Coronary artery (tissue), 2 donors: ENCODE measurements at regions not wholly inside any gene's neighbourhood (a gene's known extent, or its start where the extent isn't known, plus 50 kb on each side); places are given as distances from the start of the nearest gene placed in this dataset.

Experiments used
- DNase-seq: peaks from one replicate; pipeline ENCODE4 v3.0.0-alpha.2; 2017; ENCODE audit warnings: low spot score
- H3K27ac ChIP-seq, 2 donors: fragments of 200-600 bp; sonication (generic); one replicate each; pipeline ENCODE4 v1.5.1; 2016 to 2019
- H3K4me3 ChIP-seq: fragments of 200-600 bp; sonication (generic); 2 replicates; pipeline ENCODE4 v1.5.1; 2016; ENCODE audit warnings: mild to moderate bottlenecking, moderate library complexity
- CTCF ChIP-seq: fragments of 200-600 bp; sonication (generic); IDR thresholded peaks from one replicate; pipeline ENCODE4 v1.5.1; 2019; ENCODE audit warnings: antibody characterized with exemption

GRCh38 chr17:73986641-73987177 is 216.8 kb upstream of the RPL38 start:
- TF ChIP-seq CTCF, result no peak
- peak; percentile 36 for DNase-seq
- H3K4me3 ChIP-seq, result no peak overlapping the region
- H3K27ac ChIP-seq, result no peak overlapping the region

GRCh38 chr17:73987395-73987794 is 216.1 kb upstream of the RPL38 start:
- DNase-seq, result no peak
- Histone ChIP-seq H3K4me3 (no peak overlapping the region), H3K27ac (no peak overlapping the region)
- no peak for TF ChIP-seq CTCF

GRCh38 chr17:73987845-73988509 is 215.5 kb upstream of the RPL38 start:
- no peak for DNase-seq
- TF ChIP-seq CTCF, result no peak
- H3K27ac ChIP-seq, result no peak overlapping the region
- H3K4me3 ChIP-seq, result no peak overlapping the region

GRCh38 chr17:73989671-73990070 is 213.8 kb upstream of the RPL38 start:
- no peak overlapping the region for H3K27ac ChIP-seq
- no peak for DNase-seq
- no peak for TF ChIP-seq CTCF

GRCh38 chr17:73990290-73990689 is 213.2 kb upstream of the RPL38 start:
- no peak overlapping the region for H3K4me3 ChIP-seq
- TF ChIP-seq CTCF, result no peak
- H3K27ac ChIP-seq, result no peak overlapping the region
- DNase-seq, result no peak

More at GRCh38 chr17:73989671-73990070, 213.8 kb upstream of the RPL38 start:
- no peak overlapping the region for H3K4me3 ChIP-seq

- no peak for DNase-seq
- Histone ChIP-seq H3K4me3 (no peak overlapping the region), H3K27ac (no peak overlapping the region)
- no peak for TF ChIP-seq CTCF
Measured at GRCh38 chr17:73991260-73991659, 212.2 kb upstream of the RPL38 start.

GRCh38 chr17:73994946-73995345 is 208.5 kb upstream of the RPL38 start:
- DNase-seq, result no peak
- no peak overlapping the region for H3K27ac ChIP-seq
- TF ChIP-seq CTCF, result no peak
- H3K4me3 ChIP-seq, result no peak overlapping the region
